Activated naive CD8-positive, alpha-beta T cell treated with anti-CD3 and anti-CD28 coated beads, Interleukin-2, amount 50 U/mL, for 24 hours (primary cell): ENCODE measurements at regions not wholly inside any gene's neighbourhood (a gene's known extent, or its start where the extent isn't known, plus 50 kb on each side); places are given as distances from the start of the nearest gene placed in this dataset.

ENCODE experiments used
- ATAC-seq: fragments of 150-1000 bp; cut with Tn5 transposase; one replicate; pipeline ENCODE4 v1.10.0; 2021
- DNase-seq: peaks from one replicate; pipeline ENCODE4 v3.0.0; 2021
- H3K27ac Mint-ChIP-seq: one replicate; pipeline ENCODE4 v1.8.0; 2021; ENCODE audit warnings: mild to moderate bottlenecking, mixed read lengths
- H3K27me3 Mint-ChIP-seq: one replicate; pipeline ENCODE4 v1.8.0; 2021; ENCODE audit warnings: mixed read lengths
- H3K36me3 Mint-ChIP-seq: one replicate; pipeline ENCODE4 v1.8.0; 2021; ENCODE audit warnings: low read depth, mixed read lengths
- H3K4me1 Mint-ChIP-seq: one replicate; pipeline ENCODE4 v1.8.0; 2021; ENCODE audit warnings: mixed read lengths
- H3K4me3 Mint-ChIP-seq: one replicate; pipeline ENCODE4 v1.8.0; 2021; ENCODE audit warnings: mild to moderate bottlenecking, moderate library complexity, mixed read lengths
- H3K9me3 Mint-ChIP-seq: one replicate; pipeline ENCODE4 v1.8.0; 2021; ENCODE audit warnings: mixed read lengths

- ATAC-seq = no peak
- peaks cover 15% of the 10 kb centered on the region for H3K4me1 Mint-ChIP-seq
- no peak overlapping the region for H3K27ac Mint-ChIP-seq
- no peaks in the 10 kb centered on the region for H3K36me3 Mint-ChIP-seq
- DNase-seq = no peak
- H3K9me3 Mint-ChIP-seq = no peaks in the 10 kb centered on the region
- H3K4me3 Mint-ChIP-seq = no peak overlapping the region
- H3K27me3 Mint-ChIP-seq = no peaks in the 10 kb centered on the region
These were observed 192.4 kb upstream of the RASGEF1B start for GRCh38 chr4:81664079-81664478.

GRCh38 chr4:81663368-81663767 lies 191.7 kb upstream of the RASGEF1B start:
- Mint-ChIP-seq H3K9me3 (no peaks in the 10 kb centered on the region), H3K4me3 (no peak overlapping the region), H3K27ac (no peak overlapping the region), H3K4me1 (peaks cover 15% of the 10 kb centered on the region), H3K27me3 (no peaks in the 10 kb centered on the region), H3K36me3 (no peaks in the 10 kb centered on the region)
- ATAC-seq (no peak), DNase-seq (no peak)

- no peak overlapping the region for H3K27ac Mint-ChIP-seq
- H3K36me3 Mint-ChIP-seq = no peaks in the 10 kb centered on the region
- DNase-seq (no peak), ATAC-seq (no peak)
- peaks cover 2% of the 10 kb centered on the region for H3K4me1 Mint-ChIP-seq
- no peak overlapping the region for H3K4me3 Mint-ChIP-seq
- H3K27me3 Mint-ChIP-seq = no peaks in the 10 kb centered on the region
- peaks cover 4% of the 10 kb centered on the region for H3K9me3 Mint-ChIP-seq
These were observed 187.3 kb upstream of the RASGEF1B start for GRCh38 chr4:81659051-81659450.

- ATAC-seq = peak; percentile 74
- Mint-ChIP-seq H3K4me3 (peak overlapping the region; percentile 42), H3K27ac (peak overlapping the region; percentile 96)
These were observed 180.4 kb upstream of the RASGEF1B start for GRCh38 chr4:81652069-81652478.

GRCh38 chr4:81651243-81651899 lies 179.7 kb upstream of the RASGEF1B start:
- Mint-ChIP-seq H3K9me3 (peaks cover 11% of the 10 kb centered on the region), H3K4me1 (peaks cover 73% of the 10 kb centered on the region), H3K36me3 (no peaks in the 10 kb centered on the region), H3K27ac (peak overlapping the region; percentile 96), H3K4me3 (peak overlapping the region; percentile 30), H3K27me3 (no peaks in the 10 kb centered on the region)
- peak; percentile 53 for ATAC-seq
- no peak for DNase-seq

More at GRCh38 chr4:81652069-81652478, 180.4 kb upstream of the RASGEF1B start:
- H3K36me3 Mint-ChIP-seq = no peaks in the 10 kb centered on the region
- H3K4me1 Mint-ChIP-seq = peaks cover 70% of the 10 kb centered on the region
- no peaks in the 10 kb centered on the region for H3K27me3 Mint-ChIP-seq
- H3K9me3 Mint-ChIP-seq = peaks cover 11% of the 10 kb centered on the region
- no peak for DNase-seq

GRCh38 chr4:81650606-81651242 lies 179.0 kb upstream of the RASGEF1B start:
- ATAC-seq (no peak), DNase-seq (no peak)
- Mint-ChIP-seq H3K27me3 (no peaks in the 10 kb centered on the region), H3K4me3 (peak overlapping the region; percentile 30), H3K9me3 (peaks cover 11% of the 10 kb centered on the region), H3K36me3 (no peaks in the 10 kb centered on the region), H3K4me1 (peaks cover 73% of the 10 kb centered on the region), H3K27ac (peak overlapping the region; percentile 96)

GRCh38 chr4:81648576-81649275 lies 177.0 kb upstream of the RASGEF1B start:
- peak overlapping the region; percentile 82 for H3K27ac Mint-ChIP-seq
- H3K9me3 Mint-ChIP-seq = peaks cover 9% of the 10 kb centered on the region
- peak overlapping the region; percentile 62 for H3K4me3 Mint-ChIP-seq
- H3K27me3 Mint-ChIP-seq = no peaks in the 10 kb centered on the region
- H3K36me3 Mint-ChIP-seq = peaks cover 1% of the 10 kb centered on the region
- peaks cover 68% of the 10 kb centered on the region for H3K4me1 Mint-ChIP-seq
- peak; percentile 41 for DNase-seq
- peak; percentile 53 for ATAC-seq

- H3K4me3 Mint-ChIP-seq = no peak overlapping the region
- DNase-seq (no peak), ATAC-seq (no peak)
- peaks cover 8% of the 10 kb centered on the region for H3K9me3 Mint-ChIP-seq
- H3K36me3 Mint-ChIP-seq = peaks cover 4% of the 10 kb centered on the region
- no peaks in the 10 kb centered on the region for H3K27me3 Mint-ChIP-seq
- no peak overlapping the region for H3K27ac Mint-ChIP-seq
- H3K4me1 Mint-ChIP-seq = peaks cover 54% of the 10 kb centered on the region
These were observed 175.7 kb upstream of the RASGEF1B start for GRCh38 chr4:81647388-81647787.

GRCh38 chr4:81642543-81642942 lies 170.8 kb upstream of the RASGEF1B start:
- H3K4me1 Mint-ChIP-seq = peaks cover 8% of the 10 kb centered on the region
- DNase-seq (no peak), ATAC-seq (no peak)
- H3K27me3 Mint-ChIP-seq = no peaks in the 10 kb centered on the region
- peaks cover 4% of the 10 kb centered on the region for H3K36me3 Mint-ChIP-seq
- peaks cover 8% of the 10 kb centered on the region for H3K9me3 Mint-ChIP-seq
- H3K4me3 Mint-ChIP-seq = no peak overlapping the region
- no peak overlapping the region for H3K27ac Mint-ChIP-seq

GRCh38 chr4:81639248-81639647 lies 167.5 kb upstream of the RASGEF1B start:
- no peak for DNase-seq
- Mint-ChIP-seq H3K4me3 (no peak overlapping the region), H3K36me3 (peaks cover 4% of the 10 kb centered on the region), H3K27ac (no peak overlapping the region), H3K27me3 (no peaks in the 10 kb centered on the region), H3K9me3 (peaks cover 8% of the 10 kb centered on the region), H3K4me1 (peaks cover 6% of the 10 kb centered on the region)
- ATAC-seq = no peak

GRCh38 chr4:81638698-81639097 lies 167.0 kb upstream of the RASGEF1B start:
- Mint-ChIP-seq H3K4me3 (no peak overlapping the region), H3K27me3 (no peaks in the 10 kb centered on the region), H3K36me3 (peaks cover 2% of the 10 kb centered on the region), H3K4me1 (peaks cover 6% of the 10 kb centered on the region), H3K9me3 (peaks cover 2% of the 10 kb centered on the region), H3K27ac (no peak overlapping the region)
- ATAC-seq (no peak), DNase-seq (no peak)

GRCh38 chr4:81635739-81636138 lies 164.0 kb upstream of the RASGEF1B start:
- Mint-ChIP-seq H3K4me3 (no peak overlapping the region), H3K27ac (no peak overlapping the region), H3K4me1 (peaks cover 27% of the 10 kb centered on the region), H3K27me3 (no peaks in the 10 kb centered on the region), H3K36me3 (no peaks in the 10 kb centered on the region), H3K9me3 (no peaks in the 10 kb centered on the region)
- no peak for ATAC-seq
- no peak for DNase-seq

GRCh38 chr4:81634766-81635549 lies 163.3 kb upstream of the RASGEF1B start:
- H3K27me3 Mint-ChIP-seq = no peaks in the 10 kb centered on the region
- no peaks in the 10 kb centered on the region for H3K36me3 Mint-ChIP-seq
- no peak overlapping the region for H3K4me3 Mint-ChIP-seq
- ATAC-seq (no peak), DNase-seq (no peak)
- H3K4me1 Mint-ChIP-seq = peaks cover 28% of the 10 kb centered on the region
- H3K9me3 Mint-ChIP-seq = no peaks in the 10 kb centered on the region
- H3K27ac Mint-ChIP-seq = no peak overlapping the region

GRCh38 chr4:81634165-81634564 lies 162.5 kb upstream of the RASGEF1B start:
- Mint-ChIP-seq H3K4me3 (no peak overlapping the region), H3K36me3 (no peaks in the 10 kb centered on the region), H3K27ac (no peak overlapping the region), H3K27me3 (no peaks in the 10 kb centered on the region), H3K9me3 (no peaks in the 10 kb centered on the region), H3K4me1 (peaks cover 30% of the 10 kb centered on the region)
- ATAC-seq = no peak
- no peak for DNase-seq
